H1 (cell line): ENCODE measurements at regions not wholly inside any gene's neighbourhood (a gene's known extent, or its start where the extent isn't known, plus 50 kb on each side); places are given as distances from the start of the nearest gene placed in this dataset.

Source experiments
- CTCF ChIA-PET: fragments of 300-600 bp; sonication (Branson Sonifier 250); formaldehyde crosslinking; loops from one replicate; lab custom pipeline; 2021; ENCODE audit not compliant: partially characterized antibody; lab: Charles Lee
- POLR2A ChIA-PET: fragments of 300-600 bp; sonication (Branson Sonifier 250); formaldehyde crosslinking; loops from one replicate; lab custom pipeline; 2021; ENCODE audit warnings: inconsistent platforms; ENCODE audit not compliant: partially characterized antibody; lab: Charles Lee
- DNase-seq, 2 experiments: peaks; one replicate each; pipeline versions ENCODE4 v3.0.0 to v3.0.0-alpha.2; 2010 to 2022; ENCODE audit warnings: low spot score in 2 of 2, low read depth in 1 of 2, mixed read lengths in 1 of 2
- FAIRE-seq: peaks from 2 replicates; lab custom pipeline; 2011; peaks lifted over from hg19 to GRCh38; lab: Jason Lieb, UNC
- H2AFZ ChIP-seq: 2 replicates; pipeline ENCODE4 v1.8.1; 2012; ENCODE audit warnings: low read length, inconsistent platforms
- H2AK5ac ChIP-seq: 2 replicates; pipeline ENCODE4 v1.6.1; 2013; ENCODE audit warnings: low read depth, low read length
- H2BK120ac ChIP-seq: replicated peaks from 2 replicates; pipeline ENCODE3; 2013; ENCODE audit warnings: low read depth, low read length, inconsistent platforms
- H2BK12ac ChIP-seq: 2 replicates; pipeline ENCODE4 v1.6.1; 2013; ENCODE audit warnings: low read depth, low read length
- H2BK15ac ChIP-seq: 2 replicates; pipeline ENCODE4 v1.6.1; 2013; ENCODE audit warnings: low read length
- H2BK20ac ChIP-seq: 2 replicates; pipeline ENCODE4 v1.6.1; 2013; ENCODE audit warnings: low read length
- H2BK5ac ChIP-seq: 2 replicates; pipeline ENCODE4 v1.6.1; 2013; ENCODE audit warnings: low read depth, low read length
- H3K14ac ChIP-seq: 2 replicates; pipeline ENCODE4 v1.6.1; 2013; ENCODE audit warnings: inconsistent platforms; ENCODE audit not compliant: insufficient read length
- H3K18ac ChIP-seq: 2 replicates; pipeline ENCODE4 v1.6.1; 2013; ENCODE audit warnings: low read length; ENCODE audit errors: extremely low read depth
- H3K23ac ChIP-seq: 2 replicates; pipeline ENCODE4 v1.6.1; 2013; ENCODE audit warnings: inconsistent platforms; ENCODE audit not compliant: insufficient read length
- H3K23me2 ChIP-seq: 2 replicates; pipeline ENCODE4 v1.6.1; 2013; ENCODE audit warnings: low read depth, low read length
- H3K27ac ChIP-seq: 2 replicates; pipeline ENCODE4 v1.6.1; 2011; ENCODE audit warnings: low read depth, low read length, inconsistent platforms
- H3K27me3 ChIP-seq, 4 experiments: replicated peaks in 1 of 4; 1 replicate in 1 of 4; 2 replicates in 3 of 4; pipeline versions ENCODE4 v1.6.1 to v1.8.1; 2011 to 2013; ENCODE audit warnings: low read length in 3 of 4, mild to moderate bottlenecking in 3 of 4, inconsistent platforms in 2 of 4, mixed read lengths in 2 of 4, moderate library complexity in 1 of 4; ENCODE audit not compliant: control insufficient read depth in 3 of 4, insufficient read depth in 3 of 4; ENCODE audit errors: extremely low read depth in 1 of 4
- H3K36me3 ChIP-seq, 4 experiments: 2 replicates each; pipeline versions ENCODE4 v1.6.1 to v1.8.1; 2011 to 2013; ENCODE audit warnings: mild to moderate bottlenecking in 4 of 4, low read length in 3 of 4, moderate library complexity in 2 of 4, control low read depth in 1 of 4, inconsistent platforms in 1 of 4; ENCODE audit not compliant: insufficient read depth in 4 of 4, control insufficient read depth in 2 of 4
- H3K4ac ChIP-seq: replicated peaks from 2 replicates; pipeline ENCODE3; 2013; ENCODE audit warnings: low read length, low read depth, mixed read lengths, inconsistent platforms; ENCODE audit not compliant: insufficient read length
- H3K4me1 ChIP-seq, 4 experiments: replicated peaks in 1 of 4; 1 replicate in 1 of 4; 2 replicates in 3 of 4; pipeline versions ENCODE4 v1.6.1 to v1.8.1; 2011 to 2013; ENCODE audit warnings: low read length in 3 of 4, inconsistent platforms in 2 of 4, mixed read lengths in 1 of 4; ENCODE audit not compliant: insufficient read depth in 4 of 4, control insufficient read depth in 3 of 4
- H3K4me2 ChIP-seq, 2 experiments: 2 replicates each; pipeline versions ENCODE4 v1.6.1 to v1.8.1; 2011 to 2013; ENCODE audit warnings: low read depth in 2 of 2, low read length in 2 of 2, control low read depth in 1 of 2, inconsistent platforms in 1 of 2, mild to moderate bottlenecking in 1 of 2; ENCODE audit not compliant: insufficient read depth in 1 of 2
- H3K4me3 ChIP-seq, 4 experiments: fragments of 200-600, 300-600 bp in 1 of 4; sonication (generic), shearing (Covaris generic), sonication (Bioruptor Twin) in 1 of 4; 2 replicates each; pipeline versions ENCODE4 v1.5.1 to v1.8.1; 2011 to 2016; ENCODE audit warnings: low read length in 4 of 4, low read depth in 3 of 4, control low read depth in 2 of 4, inconsistent platforms in 2 of 4, mild to moderate bottlenecking in 2 of 4, mixed read lengths in 1 of 4, moderate library complexity in 1 of 4; ENCODE audit not compliant: insufficient read depth in 2 of 4; ENCODE audit errors: extremely low read depth in 1 of 4
- H3K56ac ChIP-seq: replicated peaks from 2 replicates; pipeline ENCODE3; 2013; ENCODE audit warnings: low read depth, mild to moderate bottlenecking, mixed read lengths, low read length, inconsistent platforms; ENCODE audit not compliant: insufficient read length
- H3K79me1 ChIP-seq: 2 replicates; pipeline ENCODE4 v1.6.1; 2013; ENCODE audit warnings: low read depth, low read length, control low read depth
- H3K79me2 ChIP-seq, 2 experiments: 2 replicates each; pipeline versions ENCODE4 v1.6.1 to v1.8.1; 2012 to 2013; ENCODE audit warnings: low read length in 2 of 2, mild to moderate bottlenecking in 2 of 2, inconsistent platforms in 1 of 2; ENCODE audit not compliant: insufficient read depth in 2 of 2, control insufficient read depth in 1 of 2
- H3K9ac ChIP-seq, 4 experiments: replicated peaks in 1 of 4; 1 replicate in 1 of 4; 2 replicates in 3 of 4; pipeline versions ENCODE4 v1.6.1 to v1.8.1; 2011 to 2013; ENCODE audit warnings: low read depth in 3 of 4, low read length in 3 of 4, control low read depth in 2 of 4, mild to moderate bottlenecking in 2 of 4, moderate library complexity in 2 of 4, inconsistent platforms in 1 of 4; ENCODE audit errors: extremely low read depth in 1 of 4
- H3K9me3 ChIP-seq, 2 experiments: 2 replicates each; pipeline versions ENCODE4 v1.6.1 to v1.8.1; 2012 to 2013; ENCODE audit warnings: mild to moderate bottlenecking in 2 of 2, moderate library complexity in 2 of 2, control low read depth in 1 of 2, inconsistent platforms in 1 of 2, low read depth in 1 of 2, low read length in 1 of 2, mixed read lengths in 1 of 2; ENCODE audit not compliant: insufficient read depth in 2 of 2
- H4K20me1 ChIP-seq, 2 experiments: replicated peaks in 1 of 2; 2 replicates each; pipeline versions ENCODE3 to v1.8.1; 2011 to 2013; ENCODE audit warnings: inconsistent platforms in 2 of 2, low read length in 2 of 2, mild to moderate bottlenecking in 1 of 2; ENCODE audit not compliant: insufficient read depth in 2 of 2, control insufficient read depth in 1 of 2
- H4K5ac ChIP-seq: 2 replicates; pipeline ENCODE4 v1.6.1; 2013; ENCODE audit warnings: low read length, low read depth, mixed read lengths, inconsistent platforms; ENCODE audit not compliant: insufficient read length
- H4K8ac ChIP-seq: 2 replicates; pipeline ENCODE4 v1.8.0; 2013; ENCODE audit warnings: mild to moderate bottlenecking, moderate library complexity, low read length, inconsistent platforms; ENCODE audit not compliant: insufficient read depth; ENCODE audit errors: extremely low read depth
- H4K91ac ChIP-seq: replicated peaks from 2 replicates; pipeline ENCODE3; 2013; ENCODE audit warnings: low read length, mixed read lengths, inconsistent platforms; ENCODE audit not compliant: insufficient read length
- BCL11A ChIP-seq, 2 experiments: IDR thresholded peaks; one replicate each; pipeline ENCODE4 v1.6.1; 2011; ENCODE audit warnings: low read depth in 2 of 2, low read length in 2 of 2, mild to moderate bottlenecking in 2 of 2
- CHD2 ChIP-seq: IDR thresholded peaks from 2 replicates; pipeline ENCODE4 v1.6.1; 2012; ENCODE audit warnings: low read length, improper control_type of control experiment
- CTBP2 ChIP-seq: IDR thresholded peaks from 2 replicates; pipeline ENCODE4 v1.7.0; 2011; ENCODE audit warnings: borderline replicate concordance, mild to moderate bottlenecking, moderate library complexity, mixed read lengths, low read length; ENCODE audit not compliant: insufficient read depth, insufficient read length
- GTF2F1 ChIP-seq: IDR thresholded peaks from 2 replicates; pipeline ENCODE4 v1.6.1; 2012; ENCODE audit warnings: low read depth, low read length, improper control_type of control experiment, borderline replicate concordance
- JUND ChIP-seq: IDR thresholded peaks from 2 replicates; pipeline ENCODE4 v1.6.1; 2011; ENCODE audit warnings: mild to moderate bottlenecking, improper control_type of control experiment, low read length
- NRF1 ChIP-seq: IDR thresholded peaks from 2 replicates; pipeline ENCODE4 v1.6.1; 2011; ENCODE audit warnings: mild to moderate bottlenecking, low read depth, low read length, improper control_type of control experiment
- POLR2A ChIP-seq, 2 experiments: IDR thresholded peaks; 1 replicate in 1 of 2; 2 replicates in 1 of 2; pipeline ENCODE4 v1.6.1; 2011; ENCODE audit warnings: low read depth in 2 of 2, low read length in 2 of 2, mild to moderate bottlenecking in 2 of 2; ENCODE audit errors: control extremely low read depth in 1 of 2
- SIRT6 ChIP-seq: IDR thresholded peaks from one replicate; pipeline ENCODE4 v1.7.1; 2012; ENCODE audit warnings: low read length, inconsistent platforms
- TBP ChIP-seq: IDR thresholded peaks from 2 replicates; pipeline ENCODE4 v1.6.1; 2011; ENCODE audit warnings: low read depth, low read length, improper control_type of control experiment
- TEAD4 ChIP-seq: IDR thresholded peaks from 2 replicates; pipeline ENCODE4 v1.6.1; 2012; ENCODE audit warnings: low read depth, low read length, inconsistent platforms, mixed read lengths
- WGBS, 2 experiments: shearing (Covaris generic) in 1 of 2; methylation state at CpG; one replicate each; pipeline versions ENCODE4 v1.1.6 to v1.1.7; 2013 to 2015; ENCODE audit warnings: low lambda C conversion rate in 2 of 2, mixed read lengths in 2 of 2, inconsistent platforms in 1 of 2, low coverage in 1 of 2, missing lambda C conversion rate in 1 of 2; ENCODE audit not compliant: insufficient replicate concordance in 2 of 2, insufficient coverage in 1 of 2, insufficient read length in 1 of 2; ENCODE audit errors: extremely low coverage in 1 of 2, missing lambda C conversion rate in 1 of 2; 5-methylcytosine and 5-hydroxymethylcytosine counted together
- TF ChIP-seq, protein P1 (sequence below): IDR thresholded peaks from 2 replicates; pipeline ENCODE4 v1.6.1; 2012; ENCODE audit warnings: inconsistent platforms

GRCh38 chr13:82412749-82413148 is 1469.5 kb downstream of the SLITRK1 start:
- no peak overlapping the region for H3K56ac ChIP-seq
- FAIRE-seq (no peak), DNase-seq (no peak)
- H3K4me1 ChIP-seq, result no peaks in the 10 kb centered on the region
- no peak overlapping the region for H3K4me2 ChIP-seq
- H3K14ac ChIP-seq, result no peak overlapping the region
- no peaks in the 10 kb centered on the region for H4K20me1 ChIP-seq
- ChIA-PET POLR2A (no interaction called here), CTCF (interaction anchor here (0.6 kb wide), 1 partner anchor 81 kb away, joined by 3 read pairs; no protein-coding TSS in a partner anchor)
- H3K36me3 ChIP-seq, result no peaks in the 10 kb centered on the region
- H2BK15ac ChIP-seq, result no peak overlapping the region
- H3K27me3 ChIP-seq, result no peaks in the 10 kb centered on the region
- H3K79me1 ChIP-seq, result no peaks in the 10 kb centered on the region
- no peak overlapping the region for H2BK5ac ChIP-seq
- H3K27ac ChIP-seq, result no peak overlapping the region
- H2BK12ac ChIP-seq, result no peak overlapping the region
- H2AK5ac ChIP-seq, result no peak overlapping the region
- no peaks in the 10 kb centered on the region for H3K9me3 ChIP-seq
- H2AFZ ChIP-seq, result no peak overlapping the region
- H4K8ac ChIP-seq, result no peak overlapping the region
- whole genome bisulfite sequencing, 2 experiments, result 88% methylated on average over 5 of the region's 5 CpGs; no CpG with 5 or more reads in 1 of the 2 experiments
- no peak overlapping the region for H3K18ac ChIP-seq
- H2BK120ac ChIP-seq, result no peak overlapping the region
- no peak overlapping the region for H4K5ac ChIP-seq
- H3K23ac ChIP-seq, result no peak overlapping the region
- no peak overlapping the region for H3K4ac ChIP-seq
- H3K79me2 ChIP-seq, result no peaks in the 10 kb centered on the region
- no peak overlapping the region for H3K4me3 ChIP-seq
- H3K9ac ChIP-seq, result no peak overlapping the region
- no peak overlapping the region for H4K91ac ChIP-seq
- no peak overlapping the region for H2BK20ac ChIP-seq
- no peaks in the 10 kb centered on the region for H3K23me2 ChIP-seq
- TF ChIP-seq, protein P1, sequence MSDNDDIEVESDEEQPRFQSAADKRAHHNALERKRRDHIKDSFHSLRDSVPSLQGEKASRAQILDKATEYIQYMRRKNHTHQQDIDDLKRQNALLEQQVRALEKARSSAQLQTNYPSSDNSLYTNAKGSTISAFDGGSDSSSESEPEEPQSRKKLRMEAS, result no peak
- no peak for TF ChIP-seq SIRT6
- no peak for TF ChIP-seq CHD2
- TF ChIP-seq POLR2A (IDR thresholded peaks at IDR 0.05; ENCODE audit: control extremely low read depth in 1 of 2, low read depth in 2 of 2, low read length in 2 of 2), result no peak
- no peak for TF ChIP-seq TEAD4
- no peak for TF ChIP-seq CTBP2
- TF ChIP-seq NRF1, result no peak
- TF ChIP-seq TBP, result no peak
- no peak for TF ChIP-seq BCL11A (IDR thresholded peaks at IDR 0.05; ENCODE audit: low read depth in 2 of 2, low read length in 2 of 2)
- no peak for TF ChIP-seq JUND
- no peak for TF ChIP-seq GTF2F1
